H1 (cell line): ENCODE measurements at regions not wholly inside any gene's neighbourhood (a gene's known extent, or its start where the extent isn't known, plus 50 kb on each side); places are given as distances from the start of the nearest gene placed in this dataset.

Experiments
- CTCF ChIP-seq, 3 experiments: IDR thresholded peaks; 1 replicate in 2 of 3; 2 replicates in 1 of 3; pipeline versions ENCODE4 v1.5.1 to v1.6.1; 2011; ENCODE audit warnings: low read length in 3 of 3, mild to moderate bottlenecking in 3 of 3, inconsistent platforms in 2 of 3, low read depth in 1 of 3, moderate library complexity in 1 of 3; ENCODE audit not compliant: insufficient read depth in 1 of 3; ENCODE audit errors: control extremely low read depth in 1 of 3
- MAFK ChIP-seq: IDR thresholded peaks from 2 replicates; pipeline ENCODE4 v1.6.1; 2012; ENCODE audit warnings: low read depth, mild to moderate bottlenecking, improper control_type of control experiment, low read length
- SP1 ChIP-seq: IDR thresholded peaks from 2 replicates; pipeline ENCODE4 v1.6.1; 2011; ENCODE audit warnings: low read depth, low read length

DNA sequence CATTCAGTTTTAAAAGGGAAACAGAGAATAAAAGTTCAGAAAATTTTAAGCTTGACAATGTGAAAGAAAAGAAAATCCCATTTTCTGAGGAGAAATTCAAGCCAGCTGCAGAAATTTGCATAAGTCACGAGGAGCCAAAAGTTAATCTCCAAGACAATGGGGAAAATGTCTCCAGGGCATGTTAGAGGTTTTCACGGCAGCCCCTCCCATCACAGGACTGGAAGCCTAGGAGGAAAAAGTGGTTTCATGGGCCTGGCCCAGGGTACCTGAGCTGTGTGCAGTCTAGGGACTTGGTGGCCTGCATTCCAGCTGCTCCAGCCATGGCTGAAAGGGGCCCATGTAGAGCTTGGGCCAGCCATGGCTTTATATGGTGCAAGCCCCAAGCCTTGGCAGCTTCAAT is 59.6 kb upstream of the NXPH1 start (continued):
- TF ChIP-seq CTCF (IDR thresholded peaks at IDR 0.05; ENCODE audit: control extremely low read depth in 1 of 3, insufficient read depth in 1 of 3, low read depth in 1 of 3, low read length in 3 of 3) (no peak), MAFK (no peak), SP1 (no peak)
